Progenitor cell of endocrine pancreas (in vitro differentiated cells): ENCODE measurements at regions not wholly inside any gene's neighbourhood (a gene's known extent, or its start where the extent isn't known, plus 50 kb on each side); places are given as distances from the start of the nearest gene placed in this dataset.
"Not testable (repeated sequence)": the region's sequence is repeated elsewhere in the genome, so short reads cannot be mapped to it uniquely, and the experiment has no call there.

Experiments
- DNase-seq: peaks from one replicate; pipeline ENCODE4 v3.0.0; 2021; ENCODE audit warnings: low spot score; ENCODE audit not compliant: unreplicated experiment
- H3K27ac Mint-ChIP-seq: 2 replicates; pipeline ENCODE4 v1.8.0; 2021; ENCODE audit warnings: mild to moderate bottlenecking, moderate library complexity, mixed read lengths
- H3K27me3 Mint-ChIP-seq: 2 replicates; pipeline ENCODE4 v1.8.0; 2021; ENCODE audit warnings: mixed read lengths
- H3K36me3 Mint-ChIP-seq: 2 replicates; pipeline ENCODE4 v1.8.0; 2022; ENCODE audit warnings: mixed read lengths; ENCODE audit not compliant: insufficient read depth
- H3K4me1 Mint-ChIP-seq: 2 replicates; pipeline ENCODE4 v1.8.0; 2021; ENCODE audit warnings: low read depth, mixed read lengths
- H3K4me3 Mint-ChIP-seq: 2 replicates; pipeline ENCODE4 v1.8.0; 2021; ENCODE audit warnings: low read depth, mild to moderate bottlenecking, moderate library complexity, mixed read lengths
- H3K9me3 Mint-ChIP-seq: 2 replicates; pipeline ENCODE4 v1.8.0; 2021; ENCODE audit warnings: low read depth, mixed read lengths
- CTCF ChIP-seq: fragments of 200-600 bp; sonication (generic); IDR thresholded peaks from one replicate; pipeline ENCODE4 v1.5.0; 2021; ENCODE audit warnings: antibody characterized with exemption, mild to moderate bottlenecking; ENCODE audit not compliant: unreplicated experiment

- H3K4me3 Mint-ChIP-seq = no peak overlapping the region
- DNase-seq = no peak
- peak; percentile 82 for TF ChIP-seq CTCF
These were observed 98.5 kb upstream of the PABPC3 start for GRCh38 chr13:24997367-24997967.

DNA sequence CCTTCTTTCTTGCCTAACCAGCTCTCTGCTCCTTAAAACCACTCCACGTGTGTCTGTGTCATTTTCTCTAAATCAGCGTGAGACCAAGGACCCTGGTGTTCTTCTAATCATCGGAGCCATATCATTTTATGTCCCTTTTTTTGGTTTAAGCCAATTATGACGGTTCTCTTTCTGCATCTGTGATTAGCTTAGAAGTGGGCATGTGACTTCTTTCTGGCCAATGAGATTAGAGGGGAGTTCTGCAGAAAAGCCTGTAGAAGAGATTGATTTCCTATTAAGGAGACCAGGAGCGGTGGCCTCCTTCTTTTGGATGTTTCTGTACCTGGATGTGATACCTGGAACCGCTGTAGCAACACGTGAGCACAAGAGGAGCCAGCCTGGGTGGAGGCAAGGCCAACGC is 97.5 kb upstream of the PABPC3 start:
- peaks cover 8% of the 10 kb centered on the region for H3K27me3 Mint-ChIP-seq
- H3K9me3 Mint-ChIP-seq = no peaks in the 10 kb centered on the region
- H3K4me1 Mint-ChIP-seq = peaks cover 8% of the 10 kb centered on the region
- no peak for DNase-seq
- H3K4me3 Mint-ChIP-seq = no peak overlapping the region
- no peak for TF ChIP-seq CTCF
- H3K27ac Mint-ChIP-seq = no peak overlapping the region
- H3K36me3 Mint-ChIP-seq = no peaks in the 10 kb centered on the region

More at GRCh38 chr13:24997367-24997967, 98.5 kb upstream of the PABPC3 start:
- Mint-ChIP-seq H3K36me3 (no peaks in the 10 kb centered on the region), H3K4me1 (peaks cover 7% of the 10 kb centered on the region), H3K27me3 (peaks cover 8% of the 10 kb centered on the region), H3K27ac (no peak overlapping the region), H3K9me3 (no peaks in the 10 kb centered on the region)

DNA sequence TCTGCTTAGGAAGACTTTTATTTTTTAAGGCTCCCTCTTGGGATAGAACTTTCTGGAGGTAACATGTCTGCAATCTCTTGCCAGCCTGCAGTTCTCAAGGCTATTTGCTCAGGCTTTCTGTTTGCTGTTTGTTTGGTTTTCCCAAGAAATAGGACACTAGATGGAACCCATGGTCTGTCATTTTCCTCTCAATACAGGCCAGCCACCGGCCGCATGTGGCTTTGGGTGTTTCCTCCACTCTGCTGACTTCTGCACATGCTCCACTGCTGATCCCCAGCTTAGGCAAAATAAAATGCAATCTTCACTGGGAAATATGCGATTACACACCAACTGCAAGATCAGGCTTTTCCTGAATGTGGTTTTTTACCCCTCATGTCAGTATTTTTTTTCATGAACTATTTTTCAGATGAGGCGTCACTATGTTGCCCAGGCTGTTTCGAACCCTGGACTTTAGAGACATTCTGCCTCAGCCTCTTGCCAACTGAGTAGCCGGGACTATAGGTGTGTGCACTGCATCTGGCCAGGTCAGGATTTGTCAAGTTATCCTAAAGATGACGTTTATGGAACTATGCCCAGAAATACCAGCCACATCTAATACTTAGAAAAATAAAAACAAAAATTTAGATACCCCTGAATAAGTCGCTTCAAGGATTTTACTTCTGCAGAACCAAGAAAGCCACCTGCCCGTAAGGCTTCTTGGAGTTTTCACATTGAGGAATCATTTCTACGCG is 94.3 kb upstream of the PABPC3 start:
- Mint-ChIP-seq H3K9me3 (no peaks in the 10 kb centered on the region), H3K4me1 (peaks cover 6% of the 10 kb centered on the region), H3K27ac (no peak overlapping the region), H3K36me3 (no peaks in the 10 kb centered on the region), H3K4me3 (no peak overlapping the region), H3K27me3 (peaks cover 5% of the 10 kb centered on the region)
- TF ChIP-seq CTCF = no peak
- no peak for DNase-seq

- H3K36me3 Mint-ChIP-seq, H3K4me1 Mint-ChIP-seq, DNase-seq, H3K27ac Mint-ChIP-seq, H3K9me3 Mint-ChIP-seq, H3K4me3 Mint-ChIP-seq, H3K27me3 Mint-ChIP-seq: not testable (repeated sequence)
These were observed 93.6 kb upstream of the PABPC3 start for GRCh38 chr13:25002311-25002710.

GRCh38 chr13:25004489-25004888 is 91.4 kb upstream of the PABPC3 start:
- not testable (repeated sequence) for H3K9me3 Mint-ChIP-seq, H3K27me3 Mint-ChIP-seq, H3K36me3 Mint-ChIP-seq, DNase-seq, H3K4me1 Mint-ChIP-seq, H3K4me3 Mint-ChIP-seq, H3K27ac Mint-ChIP-seq

GRCh38 chr13:25005050-25005497 is 90.9 kb upstream of the PABPC3 start:
- not testable (repeated sequence) for H3K4me3 Mint-ChIP-seq, H3K9me3 Mint-ChIP-seq, DNase-seq, H3K27ac Mint-ChIP-seq, H3K4me1 Mint-ChIP-seq, H3K36me3 Mint-ChIP-seq
- peaks cover 12% of the 10 kb centered on the region for H3K27me3 Mint-ChIP-seq
- TF ChIP-seq CTCF = peak; percentile 48

DNA sequence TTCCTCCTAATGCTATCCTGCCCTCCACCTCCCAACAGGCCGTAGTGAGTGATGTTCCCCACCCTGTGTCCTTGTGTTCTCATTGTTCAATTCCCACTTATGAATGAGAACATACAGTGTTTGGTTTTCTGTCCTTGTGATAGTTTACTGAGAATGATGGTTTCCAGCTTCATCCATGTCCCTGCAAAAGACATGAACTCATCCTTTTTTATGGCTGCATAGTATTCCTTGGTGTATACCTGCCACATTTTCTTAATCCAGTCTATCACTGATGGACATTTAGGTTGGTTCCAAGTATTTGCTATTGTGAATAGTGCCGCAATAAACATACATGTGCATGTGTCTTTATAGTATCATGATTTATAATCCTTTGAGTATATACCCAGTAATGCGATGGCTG is 88.5 kb upstream of the PABPC3 start:
- DNase-seq, H3K9me3 Mint-ChIP-seq, H3K36me3 Mint-ChIP-seq, H3K4me3 Mint-ChIP-seq, H3K4me1 Mint-ChIP-seq, H3K27ac Mint-ChIP-seq: not testable (repeated sequence)
- H3K27me3 Mint-ChIP-seq = peaks cover 20% of the 10 kb centered on the region

DNA sequence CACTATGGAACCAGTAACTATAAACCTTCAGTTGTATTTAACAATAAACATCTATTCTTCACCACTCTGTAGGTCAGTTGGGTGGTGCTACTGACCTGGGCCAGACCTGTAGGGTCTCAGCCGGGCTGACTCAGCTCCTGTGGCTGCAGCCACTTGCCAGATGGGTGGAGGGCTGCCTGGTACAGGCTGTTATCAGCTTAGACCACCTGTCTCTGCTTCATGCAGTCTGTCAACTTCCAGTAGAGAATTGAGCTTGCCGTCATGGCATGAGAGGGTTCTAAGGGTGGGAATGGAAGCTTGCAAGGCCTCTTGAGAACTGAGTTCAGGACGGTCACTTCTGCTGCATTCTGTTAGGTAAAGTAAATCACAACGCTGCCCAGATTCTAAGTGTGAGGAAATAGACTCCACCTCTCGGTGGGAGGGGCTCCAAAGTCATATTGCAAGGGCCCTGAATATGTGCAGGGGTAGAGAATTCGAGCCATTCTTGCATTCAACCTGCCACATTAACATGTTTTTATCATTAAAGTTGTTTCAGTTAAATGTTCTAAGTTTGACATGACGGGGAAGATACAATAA is 81.5 kb upstream of the PABPC3 start:
- H3K27me3 Mint-ChIP-seq = peaks cover 48% of the 10 kb centered on the region
- not testable (repeated sequence) for H3K27ac Mint-ChIP-seq, H3K9me3 Mint-ChIP-seq, H3K4me3 Mint-ChIP-seq, DNase-seq, H3K4me1 Mint-ChIP-seq, H3K36me3 Mint-ChIP-seq

DNA sequence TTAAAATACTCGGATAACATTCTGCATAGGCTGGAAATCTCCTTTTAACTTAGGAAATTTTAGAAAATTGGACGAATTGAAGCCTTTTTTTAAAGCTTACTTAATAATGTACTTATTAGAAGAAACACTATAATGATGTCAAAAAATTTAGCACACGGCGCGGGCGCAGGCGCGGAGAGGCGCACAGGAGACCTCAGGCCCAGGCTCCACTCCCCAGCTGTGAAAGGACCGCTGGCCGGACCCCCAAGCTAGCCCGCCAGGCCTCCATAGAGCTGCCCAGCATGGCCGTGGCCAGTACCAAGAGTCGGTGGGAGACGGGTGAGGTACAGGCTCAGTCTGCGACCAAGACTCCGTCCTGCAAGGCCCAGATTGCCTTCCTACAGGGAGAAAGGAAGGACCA is 78.8 kb upstream of the PABPC3 start:
- H3K9me3 Mint-ChIP-seq, DNase-seq, H3K36me3 Mint-ChIP-seq, H3K4me1 Mint-ChIP-seq, H3K27ac Mint-ChIP-seq, H3K4me3 Mint-ChIP-seq: not testable (repeated sequence)
- peaks cover 63% of the 10 kb centered on the region for H3K27me3 Mint-ChIP-seq
